PC-3 (cell line): ENCODE measurements at regions not wholly inside any gene's neighbourhood (a gene's known extent, or its start where the extent isn't known, plus 50 kb on each side); places are given as distances from the start of the nearest gene placed in this dataset.

Experiments
- ATAC-seq: fragments of 200-7000 bp; cut with Tn5 transposase; 2 replicates; pipeline ENCODE4 v1.9.1; 2020; ENCODE audit warnings: mild to moderate bottlenecking, moderate library complexity
- BruUV-seq: library from RNA; stranded (reverse); fragments of 400-500 nt; replicated peaks from 2 replicates; lab custom pipeline; 2021; lab: Mats Ljungman, UMichigan
- CTCF ChIA-PET: fragments of 300-600 bp; sonication (Branson Sonifier 250); formaldehyde crosslinking; loops from one replicate; lab custom pipeline; 2022; ENCODE audit warnings: antibody characterized with exemption; lab: Charles Lee
- POLR2A ChIA-PET: fragments of 300-600 bp; sonication (Branson Sonifier 250); formaldehyde crosslinking; loops from one replicate; lab custom pipeline; 2022; ENCODE audit warnings: antibody characterized with exemption; ENCODE audit not compliant: unreplicated experiment; lab: Charles Lee
- DNase-seq: peaks from one replicate; pipeline ENCODE4 v3.0.0-alpha.2; 2015
- H2AFZ ChIP-seq: fragments of 300-600 bp; sonication (generic); 2 replicates; pipeline ENCODE4 v1.6.0; 2016; ENCODE audit warnings: antibody characterized with exemption, low read length
- H3F3A ChIP-seq: fragments of 300-600 bp; sonication (generic); one replicate; pipeline ENCODE4 v1.6.0; 2017; ENCODE audit warnings: antibody characterized with exemption, low read length, control low read depth, mild to moderate bottlenecking; ENCODE audit not compliant: unreplicated experiment
- H3K27ac ChIP-seq: fragments of 300-600 bp; sonication (generic); 2 replicates; pipeline ENCODE4 v1.5.1; 2016; ENCODE audit warnings: mild to moderate bottlenecking, low read length
- H3K27me3 ChIP-seq: fragments of 300-600 bp; sonication (generic); 2 replicates; pipeline ENCODE4 v1.6.1; 2016; ENCODE audit warnings: low read length, mixed read lengths
- H3K36me3 ChIP-seq: fragments of 300-600 bp; sonication (generic); 2 replicates; pipeline ENCODE4 v1.6.1; 2016; ENCODE audit warnings: low read depth, mixed run types, low read length, mixed read lengths
- H3K4me1 ChIP-seq: fragments of 300-600 bp; sonication (generic); 2 replicates; pipeline ENCODE4 v1.5.1; 2016; ENCODE audit warnings: low read length; ENCODE audit not compliant: insufficient read depth
- H3K4me2 ChIP-seq: fragments of 300-600 bp; sonication (generic); 2 replicates; pipeline ENCODE4 v1.6.0; 2016; ENCODE audit warnings: low read length
- H3K4me3 ChIP-seq: fragments of 300-600 bp; sonication (generic); 2 replicates; pipeline ENCODE4 v1.5.1; 2016; ENCODE audit warnings: mild to moderate bottlenecking, low read length, mixed read lengths
- H3K79me2 ChIP-seq: fragments of 300-600 bp; sonication (generic); 2 replicates; pipeline ENCODE4 v1.6.1; 2017; ENCODE audit warnings: low read length, mixed read lengths
- H3K9ac ChIP-seq: fragments of 300-600 bp; sonication (generic); 2 replicates; pipeline ENCODE4 v1.6.0; 2016; ENCODE audit warnings: mild to moderate bottlenecking, low read length
- H3K9me2 ChIP-seq: fragments of 300-600 bp; sonication (generic); replicated peaks from 2 replicates; pipeline ENCODE4 v1.6.1; 2016; ENCODE audit warnings: mixed run types, low read length, mixed read lengths
- H3K9me3 ChIP-seq: fragments of 300-600 bp; sonication (generic); 2 replicates; pipeline ENCODE4 v1.6.1; 2016; ENCODE audit warnings: low read length, mixed read lengths
- H4K20me1 ChIP-seq: fragments of 300-600 bp; sonication (generic); 2 replicates; pipeline ENCODE4 v1.6.1; 2016; ENCODE audit warnings: low read length, mixed read lengths
- CTCF ChIP-seq: fragments of 300-600 bp; sonication (generic); conservative IDR thresholded peaks from 2 replicates; pipeline ENCODE4 v1.5.1; 2017; ENCODE audit warnings: antibody characterized with exemption, low read depth, mild to moderate bottlenecking, low read length
- EZH2 ChIP-seq: fragments of 300-600 bp; sonication (generic); IDR thresholded peaks from one replicate; pipeline ENCODE4 v1.6.1; 2017; ENCODE audit warnings: antibody characterized with exemption, mild to moderate bottlenecking, low read length; ENCODE audit not compliant: unreplicated experiment
- EZH2phosphoT487 ChIP-seq: fragments of 300-600 bp; sonication (generic); IDR thresholded peaks from 2 replicates; pipeline ENCODE4 v1.6.1; 2018; ENCODE audit warnings: mild to moderate bottlenecking, antibody characterized with exemption, low read length, borderline replicate concordance
- intact Hi-C: fragments of 100-400 bp; cut with micrococcal nuclease; formaldehyde crosslinking; loops from 2 replicates; pipeline ENCODE4 v1.9.0; 2023

DNA sequence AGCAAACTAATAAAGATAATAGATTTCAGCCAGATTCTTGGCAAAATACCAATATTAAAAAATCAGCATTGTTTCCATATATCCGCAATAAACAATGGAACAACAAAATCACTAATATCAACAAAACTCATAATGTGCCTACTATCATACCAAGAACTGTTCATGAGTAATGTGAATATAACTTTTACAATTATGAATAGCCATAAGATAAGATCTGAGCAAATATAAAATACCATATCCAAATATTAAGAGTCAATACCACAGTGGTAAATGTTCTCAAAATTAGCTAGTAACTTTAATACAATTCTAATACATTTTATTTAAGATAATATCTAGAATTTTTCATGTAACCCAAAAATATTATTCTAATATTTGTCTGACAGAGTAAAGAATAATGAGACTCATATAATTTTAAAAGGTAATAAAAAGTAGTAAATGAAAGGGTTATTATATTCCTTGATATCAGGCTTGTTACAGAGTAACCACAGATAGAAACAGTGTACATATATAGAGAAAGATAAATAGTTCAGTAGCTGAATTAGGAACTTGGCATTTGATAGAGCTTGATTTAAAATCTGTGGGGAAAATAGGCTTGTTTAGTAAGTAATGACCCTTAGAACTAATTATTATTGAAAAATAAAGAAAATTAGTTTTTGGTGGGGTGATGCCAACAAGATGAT lies 2126.6 kb downstream of the MRPL39 start:
- no peak overlapping the region for H2AFZ ChIP-seq
- no peaks in the 10 kb centered on the region for H4K20me1 ChIP-seq
- H3K9me3 ChIP-seq: no peaks in the 10 kb centered on the region; the same call in 1 of the 2 replicates
- ATAC-seq: peak; percentile 96
- no TSS peak for BruUV-seq
- no peaks in the 10 kb centered on the region for H3F3A ChIP-seq
- ChIA-PET POLR2A (no interaction called here), CTCF (no interaction called here)
- no peaks in the 10 kb centered on the region for H3K36me3 ChIP-seq
- peak; percentile 35 for DNase-seq
- H3K79me2 ChIP-seq: no peaks in the 10 kb centered on the region
- H3K4me1 ChIP-seq: no peaks in the 10 kb centered on the region
- H3K9me2 ChIP-seq: no peaks in the 10 kb centered on the region
- TF ChIP-seq EZH2 (no peak), CTCF (no peak), EZH2phosphoT487 (no peak)
- no peaks in the 10 kb centered on the region for H3K27me3 ChIP-seq
- H3K4me3 ChIP-seq: no peak overlapping the region
- H3K27ac ChIP-seq: no peak overlapping the region
- no peak overlapping the region for H3K9ac ChIP-seq
- no peak overlapping the region for H3K4me2 ChIP-seq
- intact Hi-C loops: no loop called here

DNA sequence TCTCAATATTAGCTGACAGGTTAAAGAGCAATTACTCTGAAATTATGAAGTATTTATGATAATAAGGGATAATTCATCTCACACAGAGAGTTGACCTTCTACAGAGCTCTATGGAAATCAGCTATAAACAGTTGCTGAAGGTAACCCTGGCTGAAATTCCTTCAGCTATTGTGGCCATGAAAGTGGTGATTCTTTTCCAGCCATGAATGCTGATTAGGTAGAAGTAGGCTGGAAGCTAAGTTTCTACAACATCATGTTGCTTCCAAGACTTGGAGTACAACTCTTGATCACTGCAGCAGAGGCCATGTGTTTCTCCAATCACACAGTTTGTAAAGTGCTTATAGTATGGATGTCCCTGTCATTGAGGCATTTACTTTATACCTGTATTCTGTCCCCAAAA lies 2128.9 kb downstream of the MRPL39 start:
- DNase-seq (no peak), ATAC-seq (no peak)
- H3K36me3 ChIP-seq: no peaks in the 10 kb centered on the region
- ChIA-PET CTCF (no interaction called here), POLR2A (no interaction called here)
- H3K4me3 ChIP-seq: no peak overlapping the region
- no peaks in the 10 kb centered on the region for H3K79me2 ChIP-seq
- intact Hi-C loops: loop anchor here (10.0 kb wide), 1 partner anchor 486 kb away; no protein-coding TSS in a partner anchor
- no peaks in the 10 kb centered on the region for H3K27me3 ChIP-seq
- H3K4me2 ChIP-seq: no peak overlapping the region
- BruUV-seq: no TSS peak
- no peak overlapping the region for H3K9ac ChIP-seq
- no peaks in the 10 kb centered on the region for H3K4me1 ChIP-seq
- TF ChIP-seq EZH2 (no peak), CTCF (no peak), EZH2phosphoT487 (no peak)
- H3K9me3 ChIP-seq: no peaks in the 10 kb centered on the region; the same call in 1 of the 2 replicates
- no peaks in the 10 kb centered on the region for H3K9me2 ChIP-seq
- H3F3A ChIP-seq: no peaks in the 10 kb centered on the region
- H2AFZ ChIP-seq: no peak overlapping the region
- no peaks in the 10 kb centered on the region for H4K20me1 ChIP-seq
- no peak overlapping the region for H3K27ac ChIP-seq
